HEK293 (cell line): ENCODE measurements at regions not wholly inside any gene's neighbourhood (a gene's known extent, or its start where the extent isn't known, plus 50 kb on each side); places are given as distances from the start of the nearest gene placed in this dataset.
"Not testable (repeated sequence)": the region's sequence is repeated elsewhere in the genome, so short reads cannot be mapped to it uniquely, and the experiment has no call there.

Experiments used
- ZNF202 ChIP-seq: fragments of 450-650 bp; formaldehyde crosslinking; IDR thresholded peaks from 2 replicates; pipeline ENCODE4 v1.5.1; 2016; ENCODE audit warnings: missing biosample characterization, missing genetic modification characterization, borderline replicate concordance
- ZNF266 ChIP-seq: fragments of 450-650 bp; formaldehyde crosslinking; IDR thresholded peaks from 2 replicates; pipeline ENCODE4 v1.5.1; 2016; ENCODE audit warnings: missing biosample characterization, missing genetic modification characterization, low read depth
- ZNF501 ChIP-seq: fragments of 450-650 bp; formaldehyde crosslinking; IDR thresholded peaks from 2 replicates; pipeline ENCODE4 v1.5.1; 2016; ENCODE audit warnings: missing biosample characterization, missing genetic modification characterization
- ZNF629 ChIP-seq: fragments of 450-650 bp; formaldehyde crosslinking; IDR thresholded peaks from 2 replicates; pipeline ENCODE4 v1.5.1; 2017; ENCODE audit warnings: missing biosample characterization, missing genetic modification characterization
- ZXDB ChIP-seq: fragments of 450-650 bp; formaldehyde crosslinking; IDR thresholded peaks from 2 replicates; pipeline ENCODE4 v1.5.1; 2016; ENCODE audit warnings: missing biosample characterization, missing genetic modification characterization
- TF ChIP-seq, protein P1 (sequence below): fragments of 450-650 bp; formaldehyde crosslinking; IDR thresholded peaks from 2 replicates; pipeline ENCODE4 v1.5.1; 2016; ENCODE audit warnings: missing biosample characterization, missing genetic modification characterization
- TF ChIP-seq, protein P2 (sequence below): fragments of 450-650 bp; formaldehyde crosslinking; IDR thresholded peaks from 2 replicates; pipeline ENCODE4 v1.5.1; 2016; ENCODE audit warnings: missing biosample characterization, missing genetic modification characterization
- TF ChIP-seq, protein P3 (sequence below): fragments of 450-650 bp; formaldehyde crosslinking; IDR thresholded peaks from 2 replicates; pipeline ENCODE4 v1.5.1; 2017; ENCODE audit warnings: missing biosample characterization, missing genetic modification characterization
- TF ChIP-seq, protein P4 (sequence below): fragments of 450-650 bp; formaldehyde crosslinking; IDR thresholded peaks from 2 replicates; pipeline ENCODE4 v1.5.1; 2016; ENCODE audit warnings: missing biosample characterization, missing genetic modification characterization

DNA sequence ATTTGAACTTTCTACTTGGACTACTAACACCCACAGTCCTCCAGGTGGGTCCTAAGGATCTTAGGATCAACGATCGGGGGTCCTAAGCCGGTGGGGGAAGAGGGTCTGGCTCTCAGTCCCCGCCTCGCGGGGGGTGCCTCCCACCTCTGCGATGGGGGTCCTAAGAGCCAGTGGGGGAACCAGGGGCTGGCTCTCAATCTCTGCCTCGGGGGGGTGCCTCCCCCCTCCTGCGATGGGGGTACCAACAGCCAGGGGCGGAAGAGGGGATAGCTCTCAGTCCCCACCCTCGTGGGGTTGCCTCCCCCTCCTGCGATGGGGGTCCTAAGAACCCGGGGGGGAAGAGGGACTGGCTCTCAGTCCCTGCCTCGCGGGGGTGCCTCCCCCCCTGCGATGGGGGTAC is 165.3 kb downstream of the ATP6V0E2 start:
- TF ChIP-seq, protein P1, sequence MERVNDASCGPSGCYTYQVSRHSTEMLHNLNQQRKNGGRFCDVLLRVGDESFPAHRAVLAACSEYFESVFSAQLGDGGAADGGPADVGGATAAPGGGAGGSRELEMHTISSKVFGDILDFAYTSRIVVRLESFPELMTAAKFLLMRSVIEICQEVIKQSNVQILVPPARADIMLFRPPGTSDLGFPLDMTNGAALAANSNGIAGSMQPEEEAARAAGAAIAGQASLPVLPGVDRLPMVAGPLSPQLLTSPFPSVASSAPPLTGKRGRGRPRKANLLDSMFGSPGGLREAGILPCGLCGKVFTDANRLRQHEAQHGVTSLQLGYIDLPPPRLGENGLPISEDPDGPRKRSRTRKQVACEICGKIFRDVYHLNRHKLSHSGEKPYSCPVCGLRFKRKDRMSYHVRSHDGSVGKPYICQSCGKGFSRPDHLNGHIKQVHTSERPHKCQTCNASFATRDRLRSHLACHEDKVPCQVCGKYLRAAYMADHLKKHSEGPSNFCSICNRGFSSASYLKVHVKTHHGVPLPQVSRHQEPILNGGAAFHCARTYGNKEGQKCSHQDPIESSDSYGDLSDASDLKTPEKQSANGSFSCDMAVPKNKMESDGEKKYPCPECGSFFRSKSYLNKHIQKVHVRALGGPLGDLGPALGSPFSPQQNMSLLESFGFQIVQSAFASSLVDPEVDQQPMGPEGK (tag by site-specific recombination) = not testable (repeated sequence)
- TF ChIP-seq ZNF629 (tag by site-specific recombination); ZNF501 (tag by site-specific recombination); ZNF202; ZXDB; ZNF266 (tag by site-specific recombination): not testable (repeated sequence)
- TF ChIP-seq, protein P2, sequence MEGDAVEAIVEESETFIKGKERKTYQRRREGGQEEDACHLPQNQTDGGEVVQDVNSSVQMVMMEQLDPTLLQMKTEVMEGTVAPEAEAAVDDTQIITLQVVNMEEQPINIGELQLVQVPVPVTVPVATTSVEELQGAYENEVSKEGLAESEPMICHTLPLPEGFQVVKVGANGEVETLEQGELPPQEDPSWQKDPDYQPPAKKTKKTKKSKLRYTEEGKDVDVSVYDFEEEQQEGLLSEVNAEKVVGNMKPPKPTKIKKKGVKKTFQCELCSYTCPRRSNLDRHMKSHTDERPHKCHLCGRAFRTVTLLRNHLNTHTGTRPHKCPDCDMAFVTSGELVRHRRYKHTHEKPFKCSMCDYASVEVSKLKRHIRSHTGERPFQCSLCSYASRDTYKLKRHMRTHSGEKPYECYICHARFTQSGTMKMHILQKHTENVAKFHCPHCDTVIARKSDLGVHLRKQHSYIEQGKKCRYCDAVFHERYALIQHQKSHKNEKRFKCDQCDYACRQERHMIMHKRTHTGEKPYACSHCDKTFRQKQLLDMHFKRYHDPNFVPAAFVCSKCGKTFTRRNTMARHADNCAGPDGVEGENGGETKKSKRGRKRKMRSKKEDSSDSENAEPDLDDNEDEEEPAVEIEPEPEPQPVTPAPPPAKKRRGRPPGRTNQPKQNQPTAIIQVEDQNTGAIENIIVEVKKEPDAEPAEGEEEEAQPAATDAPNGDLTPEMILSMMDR (tag by site-specific recombination) = not testable (repeated sequence)
- TF ChIP-seq, protein P3, sequence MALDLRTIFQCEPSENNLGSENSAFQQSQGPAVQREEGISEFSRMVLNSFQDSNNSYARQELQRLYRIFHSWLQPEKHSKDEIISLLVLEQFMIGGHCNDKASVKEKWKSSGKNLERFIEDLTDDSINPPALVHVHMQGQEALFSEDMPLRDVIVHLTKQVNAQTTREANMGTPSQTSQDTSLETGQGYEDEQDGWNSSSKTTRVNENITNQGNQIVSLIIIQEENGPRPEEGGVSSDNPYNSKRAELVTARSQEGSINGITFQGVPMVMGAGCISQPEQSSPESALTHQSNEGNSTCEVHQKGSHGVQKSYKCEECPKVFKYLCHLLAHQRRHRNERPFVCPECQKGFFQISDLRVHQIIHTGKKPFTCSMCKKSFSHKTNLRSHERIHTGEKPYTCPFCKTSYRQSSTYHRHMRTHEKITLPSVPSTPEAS (tag by site-specific recombination) = not testable (repeated sequence)
- TF ChIP-seq, protein P4, sequence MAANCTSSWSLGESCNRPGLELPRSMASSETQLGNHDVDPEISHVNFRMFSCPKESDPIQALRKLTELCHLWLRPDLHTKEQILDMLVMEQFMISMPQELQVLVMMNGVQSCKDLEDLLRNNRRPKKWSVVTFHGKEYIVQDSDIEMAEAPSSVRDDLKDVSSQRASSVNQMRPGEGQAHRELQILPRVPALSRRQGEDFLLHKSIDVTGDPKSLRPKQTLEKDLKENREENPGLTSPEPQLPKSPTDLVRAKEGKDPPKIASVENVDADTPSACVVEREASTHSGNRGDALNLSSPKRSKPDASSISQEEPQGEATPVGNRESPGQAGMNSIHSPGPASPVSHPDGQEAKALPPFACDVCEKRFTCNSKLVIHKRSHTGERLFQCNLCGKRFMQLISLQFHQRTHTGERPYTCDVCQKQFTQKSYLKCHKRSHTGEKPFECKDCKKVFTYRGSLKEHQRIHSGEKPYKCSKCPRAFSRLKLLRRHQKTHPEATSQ (tag by site-specific recombination) = not testable (repeated sequence)
